PC-9 (cell line): ENCODE measurements at regions not wholly inside any gene's neighbourhood (a gene's known extent, or its start where the extent isn't known, plus 50 kb on each side); places are given as distances from the start of the nearest gene placed in this dataset.

ENCODE experiments used
- BruUV-seq: library from RNA; stranded (reverse); fragments of 400-500 nt; replicated peaks from 2 replicates; lab custom pipeline; 2021; lab: Mats Ljungman, UMichigan
- CTCF ChIA-PET: fragments of 300-600 bp; sonication (Branson Sonifier 250); formaldehyde crosslinking; loops from one replicate; lab custom pipeline; 2022; ENCODE audit warnings: antibody characterized with exemption; lab: Charles Lee
- POLR2A ChIA-PET: fragments of 300-600 bp; sonication (Branson Sonifier 250); formaldehyde crosslinking; loops from one replicate; lab custom pipeline; 2022; ENCODE audit warnings: antibody characterized with exemption; ENCODE audit not compliant: unreplicated experiment; lab: Charles Lee
- DNase-seq, 2 experiments: peaks; one replicate each; pipeline versions ENCODE4 v3.0.0 to v3.0.0-alpha.2; 2015 to 2022; ENCODE audit warnings: mixed read lengths in 1 of 2
- H2AFZ ChIP-seq: fragments of 200-600 bp; sonication (generic); 2 replicates; pipeline ENCODE4 v1.8.1; 2017; ENCODE audit warnings: antibody characterized with exemption
- H3F3A ChIP-seq: fragments of 200-600 bp; sonication (generic); 2 replicates; pipeline ENCODE4 v1.8.1; 2017; ENCODE audit warnings: antibody characterized with exemption, mild to moderate bottlenecking, low read depth; ENCODE audit not compliant: insufficient read depth
- H3K27ac ChIP-seq: fragments of 200-600 bp; sonication (generic); 2 replicates; pipeline ENCODE4 v1.6.1; 2016; ENCODE audit warnings: mixed run types
- H3K27me3 ChIP-seq: fragments of 200-600 bp; sonication (generic); 2 replicates; pipeline ENCODE4 v1.6.1; 2016; ENCODE audit warnings: low read depth, mixed run types; ENCODE audit not compliant: insufficient read depth
- H3K36me3 ChIP-seq: fragments of 200-600 bp; sonication (generic); 2 replicates; pipeline ENCODE4 v1.6.1; 2016; ENCODE audit warnings: low read depth, mixed run types
- H3K4me1 ChIP-seq: fragments of 200-600 bp; sonication (generic); replicated peaks from 2 replicates; pipeline ENCODE4 v1.6.1; 2016; ENCODE audit warnings: mixed run types; ENCODE audit not compliant: insufficient read depth
- H3K4me2 ChIP-seq: fragments of 200-600 bp; sonication (generic); 2 replicates; pipeline ENCODE4 v1.6.1; 2017; ENCODE audit warnings: mixed run types
- H3K4me3 ChIP-seq: fragments of 200-600 bp; sonication (generic); 2 replicates; pipeline ENCODE4 v1.6.1; 2016; ENCODE audit warnings: mixed run types
- H3K79me2 ChIP-seq: fragments of 200-600 bp; sonication (generic); 2 replicates; pipeline ENCODE4 v1.6.1; 2017; ENCODE audit warnings: low read depth, mixed run types
- H3K9me2 ChIP-seq: fragments of 200-600 bp; sonication (generic); 2 replicates; pipeline ENCODE4 v1.8.1; 2017; ENCODE audit warnings: mild to moderate bottlenecking; ENCODE audit not compliant: insufficient read depth
- H3K9me3 ChIP-seq: fragments of 200-600 bp; sonication (generic); 2 replicates; pipeline ENCODE4 v1.8.1; 2016; ENCODE audit warnings: low read depth; ENCODE audit not compliant: insufficient read depth
- H4K20me1 ChIP-seq: fragments of 200-600 bp; sonication (generic); 2 replicates; pipeline ENCODE4 v1.8.1; 2017; ENCODE audit not compliant: insufficient read depth
- EZH2 ChIP-seq: fragments of 200-600 bp; sonication (generic); IDR thresholded peaks from 2 replicates; pipeline ENCODE4 v1.8.0; 2017; ENCODE audit warnings: antibody characterized with exemption, low read depth
- intact Hi-C: fragments of 100-400 bp; cut with micrococcal nuclease; formaldehyde crosslinking; loops from one replicate; pipeline ENCODE4 v1.10.0; 2022; ENCODE audit not compliant: unreplicated experiment
- TF ChIP-seq, protein P1 (sequence below): fragments of 200-600 bp; sonication (generic); conservative IDR thresholded peaks from 2 replicates; pipeline ENCODE4 v1.6.1; 2017; ENCODE audit warnings: mixed run types, antibody characterized with exemption, mild to moderate bottlenecking, moderate library complexity

DNA sequence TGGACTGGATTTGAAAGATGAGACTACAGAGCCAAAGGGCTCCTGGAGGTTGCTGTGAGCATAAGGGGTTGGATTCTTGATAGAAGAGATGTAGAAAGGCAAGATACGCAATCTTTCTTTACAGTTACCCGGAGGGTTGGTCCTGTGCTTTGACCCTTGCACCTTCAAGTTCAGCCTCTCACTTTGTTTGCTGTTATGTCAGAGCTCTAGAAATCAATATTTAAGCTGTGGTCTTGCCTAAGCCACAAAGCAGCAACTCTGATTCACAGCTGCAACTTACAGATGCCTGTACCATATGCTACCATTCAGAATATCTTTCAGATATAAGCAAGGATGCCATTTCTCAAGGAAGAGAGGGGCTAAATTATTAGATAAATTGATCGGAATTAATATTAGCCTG is 943.1 kb upstream of the LRRTM1 start:
- no peaks in the 10 kb centered on the region for H3F3A ChIP-seq
- no peak overlapping the region for H3K27ac ChIP-seq
- H3K4me2 ChIP-seq: no peak overlapping the region
- H4K20me1 ChIP-seq: no peaks in the 10 kb centered on the region
- no peak overlapping the region for H2AFZ ChIP-seq
- no peaks in the 10 kb centered on the region for H3K79me2 ChIP-seq
- intact Hi-C loops: no loop called here
- DNase-seq: no peak
- H3K9me3 ChIP-seq: no peaks in the 10 kb centered on the region
- H3K9me2 ChIP-seq: no peaks in the 10 kb centered on the region
- no peaks in the 10 kb centered on the region for H3K27me3 ChIP-seq
- ChIA-PET POLR2A (no interaction called here), CTCF (no interaction called here)
- no peaks in the 10 kb centered on the region for H3K4me1 ChIP-seq
- TF ChIP-seq, protein P1, sequence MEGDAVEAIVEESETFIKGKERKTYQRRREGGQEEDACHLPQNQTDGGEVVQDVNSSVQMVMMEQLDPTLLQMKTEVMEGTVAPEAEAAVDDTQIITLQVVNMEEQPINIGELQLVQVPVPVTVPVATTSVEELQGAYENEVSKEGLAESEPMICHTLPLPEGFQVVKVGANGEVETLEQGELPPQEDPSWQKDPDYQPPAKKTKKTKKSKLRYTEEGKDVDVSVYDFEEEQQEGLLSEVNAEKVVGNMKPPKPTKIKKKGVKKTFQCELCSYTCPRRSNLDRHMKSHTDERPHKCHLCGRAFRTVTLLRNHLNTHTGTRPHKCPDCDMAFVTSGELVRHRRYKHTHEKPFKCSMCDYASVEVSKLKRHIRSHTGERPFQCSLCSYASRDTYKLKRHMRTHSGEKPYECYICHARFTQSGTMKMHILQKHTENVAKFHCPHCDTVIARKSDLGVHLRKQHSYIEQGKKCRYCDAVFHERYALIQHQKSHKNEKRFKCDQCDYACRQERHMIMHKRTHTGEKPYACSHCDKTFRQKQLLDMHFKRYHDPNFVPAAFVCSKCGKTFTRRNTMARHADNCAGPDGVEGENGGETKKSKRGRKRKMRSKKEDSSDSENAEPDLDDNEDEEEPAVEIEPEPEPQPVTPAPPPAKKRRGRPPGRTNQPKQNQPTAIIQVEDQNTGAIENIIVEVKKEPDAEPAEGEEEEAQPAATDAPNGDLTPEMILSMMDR: no peak
- no peak for TF ChIP-seq EZH2
- BruUV-seq: no TSS peak
- no peaks in the 10 kb centered on the region for H3K36me3 ChIP-seq
- H3K4me3 ChIP-seq: no peak overlapping the region

DNA sequence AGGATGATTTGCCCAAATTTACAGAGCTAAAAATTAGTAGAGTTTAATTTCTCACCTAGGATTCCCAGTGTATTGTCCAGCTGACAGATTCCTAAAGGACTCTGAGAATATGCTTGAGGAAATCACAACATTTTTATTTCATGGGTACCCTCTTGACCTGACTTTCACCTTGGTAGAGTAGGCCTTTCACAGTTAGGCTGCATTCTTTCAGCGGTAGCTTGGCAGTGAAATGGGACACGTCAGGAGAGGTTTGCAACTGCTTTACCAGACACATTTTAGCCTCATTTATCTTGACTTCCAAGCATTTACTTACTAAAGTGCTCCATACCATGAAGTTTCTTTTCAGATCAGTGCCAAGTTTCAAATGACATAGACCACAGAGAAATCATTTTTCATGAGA is 937.9 kb upstream of the LRRTM1 start:
- Histone ChIP-seq H3K4me1 (no peaks in the 10 kb centered on the region), H3K4me2 (no peak overlapping the region), H2AFZ (no peak overlapping the region), H3K36me3 (no peaks in the 10 kb centered on the region), H3K9me2 (no peaks in the 10 kb centered on the region), H3K27ac (no peak overlapping the region), H3K4me3 (no peak overlapping the region), H3K9me3 (no peaks in the 10 kb centered on the region; the same call in 1 of the 2 replicates), H3F3A (no peaks in the 10 kb centered on the region), H4K20me1 (no peaks in the 10 kb centered on the region), H3K79me2 (no peaks in the 10 kb centered on the region), H3K27me3 (no peaks in the 10 kb centered on the region)
- BruUV-seq: no TSS peak
- intact Hi-C loops: no loop called here
- DNase-seq: no peak
- TF ChIP-seq EZH2: no peak
- TF ChIP-seq, protein P1: no peak
- ChIA-PET CTCF (no interaction called here), POLR2A (interaction anchor here (0.6 kb wide), 1 partner anchor 371 kb away, joined by 5 read pairs; no protein-coding TSS in a partner anchor)

DNA sequence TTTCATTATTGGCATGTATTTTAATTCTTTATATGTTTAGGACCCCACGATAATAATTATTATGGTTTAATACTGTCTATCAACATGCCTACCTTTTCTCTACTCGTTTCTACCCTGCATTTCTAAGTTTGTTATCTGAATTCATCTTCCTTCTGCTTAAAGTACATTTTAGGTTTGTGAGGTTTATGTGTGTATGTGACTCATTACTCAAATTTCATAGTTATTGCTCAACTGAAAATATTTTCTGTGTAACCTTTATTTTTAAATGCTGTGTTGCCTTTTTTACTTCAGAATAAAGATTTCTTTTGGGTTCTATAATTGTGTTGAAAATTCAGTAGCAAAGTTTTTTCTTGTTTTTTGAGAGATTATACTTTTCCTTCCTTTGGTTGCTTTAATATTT is 933.9 kb upstream of the LRRTM1 start:
- no peaks in the 10 kb centered on the region for H3F3A ChIP-seq
- no peaks in the 10 kb centered on the region for H3K79me2 ChIP-seq
- H3K36me3 ChIP-seq: no peaks in the 10 kb centered on the region
- TF ChIP-seq, protein P1: no peak
- no peak for TF ChIP-seq EZH2
- no TSS peak for BruUV-seq
- H3K4me3 ChIP-seq: no peak overlapping the region
- CTCF ChIA-PET: no interaction called here
- no peaks in the 10 kb centered on the region; the same call in 1 of the 2 replicates for H3K9me3 ChIP-seq
- DNase-seq: no peak
- POLR2A ChIA-PET: no interaction called here
- no peaks in the 10 kb centered on the region for H3K4me1 ChIP-seq
- intact Hi-C loops: no loop called here
- H3K27ac ChIP-seq: no peak overlapping the region
- no peaks in the 10 kb centered on the region for H4K20me1 ChIP-seq
- no peaks in the 10 kb centered on the region for H3K9me2 ChIP-seq
- H2AFZ ChIP-seq: no peak overlapping the region
- no peaks in the 10 kb centered on the region for H3K27me3 ChIP-seq
- no peak overlapping the region for H3K4me2 ChIP-seq
